PC-9 (cell line): ENCODE measurements at regions not wholly inside any gene's neighbourhood (a gene's known extent, or its start where the extent isn't known, plus 50 kb on each side); places are given as distances from the start of the nearest gene placed in this dataset.

ENCODE experiments used
- BruUV-seq: library from RNA; stranded (reverse); fragments of 400-500 nt; replicated peaks from 2 replicates; lab custom pipeline; 2021; lab: Mats Ljungman, UMichigan
- CTCF ChIA-PET: fragments of 300-600 bp; sonication (Branson Sonifier 250); formaldehyde crosslinking; loops from one replicate; lab custom pipeline; 2022; ENCODE audit warnings: antibody characterized with exemption; lab: Charles Lee
- POLR2A ChIA-PET: fragments of 300-600 bp; sonication (Branson Sonifier 250); formaldehyde crosslinking; loops from one replicate; lab custom pipeline; 2022; ENCODE audit warnings: antibody characterized with exemption; ENCODE audit not compliant: unreplicated experiment; lab: Charles Lee
- DNase-seq, 2 experiments: peaks; one replicate each; pipeline versions ENCODE4 v3.0.0 to v3.0.0-alpha.2; 2015 to 2022; ENCODE audit warnings: mixed read lengths in 1 of 2
- H2AFZ ChIP-seq: fragments of 200-600 bp; sonication (generic); 2 replicates; pipeline ENCODE4 v1.8.1; 2017; ENCODE audit warnings: antibody characterized with exemption
- H3F3A ChIP-seq: fragments of 200-600 bp; sonication (generic); 2 replicates; pipeline ENCODE4 v1.8.1; 2017; ENCODE audit warnings: antibody characterized with exemption, mild to moderate bottlenecking, low read depth; ENCODE audit not compliant: insufficient read depth
- H3K27ac ChIP-seq: fragments of 200-600 bp; sonication (generic); 2 replicates; pipeline ENCODE4 v1.6.1; 2016; ENCODE audit warnings: mixed run types
- H3K27me3 ChIP-seq: fragments of 200-600 bp; sonication (generic); 2 replicates; pipeline ENCODE4 v1.6.1; 2016; ENCODE audit warnings: low read depth, mixed run types; ENCODE audit not compliant: insufficient read depth
- H3K36me3 ChIP-seq: fragments of 200-600 bp; sonication (generic); 2 replicates; pipeline ENCODE4 v1.6.1; 2016; ENCODE audit warnings: low read depth, mixed run types
- H3K4me1 ChIP-seq: fragments of 200-600 bp; sonication (generic); replicated peaks from 2 replicates; pipeline ENCODE4 v1.6.1; 2016; ENCODE audit warnings: mixed run types; ENCODE audit not compliant: insufficient read depth
- H3K4me2 ChIP-seq: fragments of 200-600 bp; sonication (generic); 2 replicates; pipeline ENCODE4 v1.6.1; 2017; ENCODE audit warnings: mixed run types
- H3K4me3 ChIP-seq: fragments of 200-600 bp; sonication (generic); 2 replicates; pipeline ENCODE4 v1.6.1; 2016; ENCODE audit warnings: mixed run types
- H3K79me2 ChIP-seq: fragments of 200-600 bp; sonication (generic); 2 replicates; pipeline ENCODE4 v1.6.1; 2017; ENCODE audit warnings: low read depth, mixed run types
- H3K9me2 ChIP-seq: fragments of 200-600 bp; sonication (generic); 2 replicates; pipeline ENCODE4 v1.8.1; 2017; ENCODE audit warnings: mild to moderate bottlenecking; ENCODE audit not compliant: insufficient read depth
- H3K9me3 ChIP-seq: fragments of 200-600 bp; sonication (generic); 2 replicates; pipeline ENCODE4 v1.8.1; 2016; ENCODE audit warnings: low read depth; ENCODE audit not compliant: insufficient read depth
- H4K20me1 ChIP-seq: fragments of 200-600 bp; sonication (generic); 2 replicates; pipeline ENCODE4 v1.8.1; 2017; ENCODE audit not compliant: insufficient read depth
- CTCF ChIP-seq: fragments of 200-600 bp; sonication (generic); conservative IDR thresholded peaks from 2 replicates; pipeline ENCODE4 v1.6.1; 2017; ENCODE audit warnings: mixed run types, antibody characterized with exemption, mild to moderate bottlenecking, moderate library complexity
- EZH2 ChIP-seq: fragments of 200-600 bp; sonication (generic); IDR thresholded peaks from 2 replicates; pipeline ENCODE4 v1.8.0; 2017; ENCODE audit warnings: antibody characterized with exemption, low read depth
- intact Hi-C: fragments of 100-400 bp; cut with micrococcal nuclease; formaldehyde crosslinking; loops from one replicate; pipeline ENCODE4 v1.10.0; 2022; ENCODE audit not compliant: unreplicated experiment

GRCh38 chr11:112639469-112639868 lies 321.8 kb upstream of the NCAM1 start:
- H3K4me3 ChIP-seq, result no peak overlapping the region
- H3K4me1 ChIP-seq, result no peaks in the 10 kb centered on the region
- no peaks in the 10 kb centered on the region for H3K79me2 ChIP-seq
- H3K36me3 ChIP-seq, result no peaks in the 10 kb centered on the region
- intact Hi-C loops, result no loop called here
- BruUV-seq, result no TSS peak
- ChIA-PET CTCF (interaction anchor here (0.6 kb wide), 2 partner anchors 51 to 208 kb away, joined by 6 to 7 read pairs; no protein-coding TSS in a partner anchor), POLR2A (no interaction called here)
- H3K4me2 ChIP-seq, result no peak overlapping the region
- no peak for DNase-seq
- H3K9me3 ChIP-seq, result no peaks in the 10 kb centered on the region; the same call in none of the 2 replicates
- TF ChIP-seq EZH2 (no peak), CTCF (no peak)
- no peaks in the 10 kb centered on the region for H3K27me3 ChIP-seq
- no peaks in the 10 kb centered on the region for H4K20me1 ChIP-seq
- no peaks in the 10 kb centered on the region for H3F3A ChIP-seq
- no peak overlapping the region for H3K27ac ChIP-seq
- no peaks in the 10 kb centered on the region for H3K9me2 ChIP-seq
- H2AFZ ChIP-seq, result no peak overlapping the region

- no TSS peak for BruUV-seq
- H3F3A ChIP-seq, result no peaks in the 10 kb centered on the region
- no peak for DNase-seq
- ChIA-PET CTCF (no interaction called here), POLR2A (no interaction called here)
- H3K27ac ChIP-seq, result no peak overlapping the region
- no peaks in the 10 kb centered on the region for H3K27me3 ChIP-seq
- H3K36me3 ChIP-seq, result no peaks in the 10 kb centered on the region
- H3K79me2 ChIP-seq, result no peaks in the 10 kb centered on the region
- no peaks in the 10 kb centered on the region for H4K20me1 ChIP-seq
- H2AFZ ChIP-seq, result no peak overlapping the region
- no peak overlapping the region for H3K4me2 ChIP-seq
- H3K4me3 ChIP-seq, result no peak overlapping the region
- intact Hi-C loops, result no loop called here
- no peaks in the 10 kb centered on the region for H3K4me1 ChIP-seq
- TF ChIP-seq EZH2 (no peak), CTCF (no peak)
- H3K9me3 ChIP-seq, result no peaks in the 10 kb centered on the region; the same call in none of the 2 replicates
- H3K9me2 ChIP-seq, result no peaks in the 10 kb centered on the region
These were observed 317.8 kb upstream of the NCAM1 start for GRCh38 chr11:112643416-112643815.

- H3K9me2 ChIP-seq, result no peaks in the 10 kb centered on the region
- no peak overlapping the region for H3K27ac ChIP-seq
- DNase-seq, result no peak
- H3F3A ChIP-seq, result no peaks in the 10 kb centered on the region
- intact Hi-C loops, result no loop called here
- ChIA-PET POLR2A (no interaction called here), CTCF (no interaction called here)
- H3K4me2 ChIP-seq, result no peak overlapping the region
- no peaks in the 10 kb centered on the region for H4K20me1 ChIP-seq
- BruUV-seq, result no TSS peak
- H2AFZ ChIP-seq, result no peak overlapping the region
- H3K4me1 ChIP-seq, result no peaks in the 10 kb centered on the region
- H3K36me3 ChIP-seq, result no peaks in the 10 kb centered on the region
- no peaks in the 10 kb centered on the region; the same call in 1 of the 2 replicates for H3K9me3 ChIP-seq
- TF ChIP-seq EZH2 (no peak), CTCF (no peak)
- no peak overlapping the region for H3K4me3 ChIP-seq
- no peaks in the 10 kb centered on the region for H3K79me2 ChIP-seq
- no peaks in the 10 kb centered on the region for H3K27me3 ChIP-seq
These were observed 316.6 kb upstream of the NCAM1 start for GRCh38 chr11:112644410-112645131.
